ENCODE measurements at regions not wholly inside any gene's neighbourhood (a gene's known extent, or its start where the extent isn't known, plus 50 kb on each side); places are given as distances from the start of the nearest gene placed in this dataset.
"Not testable (repeated sequence)": the region's sequence is repeated elsewhere in the genome, so short reads cannot be mapped to it uniquely, and the experiment has no call there.

GRCh38 chr1:192516776-192517297 lies 58.7 kb upstream of the RGS1 start:
- Histone ChIP-seq H3K27ac (ENCODE audit: low read length) (peak overlapping the region; percentile 87), H3K4me1 (ENCODE audit: low read length) (peaks cover 82% of the 10 kb centered on the region)

GRCh38 chr1:192517716-192518355 lies 57.7 kb upstream of the RGS1 start:
- Histone ChIP-seq H3K4me3 (ENCODE audit: low read length) (peak overlapping the region; percentile 62), H3K4me2 (ENCODE audit: low read length) (peak overlapping the region; percentile 76), H3K9ac (ENCODE audit: low read length) (peak overlapping the region; percentile 68), H3K4me1 (ENCODE audit: low read length) (peaks cover 74% of the 10 kb centered on the region), H3K27ac (ENCODE audit: low read length) (peak overlapping the region; percentile 87)
- H3K9me3 ChIP-seq (ENCODE audit: insufficient read depth, low read length); H4K20me1 ChIP-seq (ENCODE audit: insufficient read depth, low read length); H3K27me3 ChIP-seq (ENCODE audit: low read depth, low read length); H3K79me2 ChIP-seq (ENCODE audit: low read length); H3K36me3 ChIP-seq (replicated peaks; ENCODE audit: low read depth, low read length); H2AFZ ChIP-seq (ENCODE audit: low read depth, low read length): not testable (repeated sequence)

More at GRCh38 chr1:192516776-192517297, 58.7 kb upstream of the RGS1 start:
- H3K9me3 ChIP-seq (ENCODE audit: insufficient read depth, low read length), result no peaks in the 10 kb centered on the region
- no peaks in the 10 kb centered on the region for H4K20me1 ChIP-seq (ENCODE audit: insufficient read depth, low read length)
- no peaks in the 10 kb centered on the region for H3K79me2 ChIP-seq (ENCODE audit: low read length)
- H3K36me3 ChIP-seq (replicated peaks; ENCODE audit: low read depth, low read length), result no peaks in the 10 kb centered on the region
- no peak for TF ChIP-seq CTCF (IDR thresholded peaks at IDR 0.05; ENCODE audit: low read depth, low read length)
- peak; percentile 77; the same call in 1 of the 2 replicates for TF ChIP-seq EZH2phosphoT487 (IDR thresholded peaks at IDR 0.05; ENCODE audit: low read depth)
- H3K4me3 ChIP-seq (ENCODE audit: low read length), result peak overlapping the region; percentile 62
- no peak overlapping the region for H2AFZ ChIP-seq (ENCODE audit: low read depth, low read length)
- H3K9ac ChIP-seq (ENCODE audit: low read length), result peak overlapping the region; percentile 68
- no peaks in the 10 kb centered on the region for H3K27me3 ChIP-seq (ENCODE audit: low read depth, low read length)
- H3K4me2 ChIP-seq (ENCODE audit: low read length), result peak overlapping the region; percentile 76

- no peak for TF ChIP-seq CTCF (IDR thresholded peaks at IDR 0.05; ENCODE audit: low read depth, low read length)
- no peak for TF ChIP-seq EZH2phosphoT487 (IDR thresholded peaks at IDR 0.05; ENCODE audit: low read depth)
- Histone ChIP-seq H3K9ac (ENCODE audit: low read length) (no peak overlapping the region), H3K4me3 (ENCODE audit: low read length) (no peak overlapping the region), H4K20me1 (ENCODE audit: insufficient read depth, low read length) (no peaks in the 10 kb centered on the region), H3K36me3 (replicated peaks; ENCODE audit: low read depth, low read length) (no peaks in the 10 kb centered on the region), H3K79me2 (ENCODE audit: low read length) (no peaks in the 10 kb centered on the region), H2AFZ (ENCODE audit: low read depth, low read length) (no peak overlapping the region), H3K4me2 (ENCODE audit: low read length) (peak overlapping the region; percentile 6; the same call in 1 of the 2 replicates), H3K4me1 (ENCODE audit: low read length) (peaks cover 67% of the 10 kb centered on the region), H3K9me3 (ENCODE audit: insufficient read depth, low read length) (no peaks in the 10 kb centered on the region), H3K27me3 (ENCODE audit: low read depth, low read length) (no peaks in the 10 kb centered on the region), H3K27ac (ENCODE audit: low read length) (peak overlapping the region; percentile 33)
Measured at GRCh38 chr1:192518700-192519099, 56.9 kb upstream of the RGS1 start.

- Histone ChIP-seq H3K27ac (ENCODE audit: low read length) (no peak overlapping the region), H3K36me3 (replicated peaks; ENCODE audit: low read depth, low read length) (no peaks in the 10 kb centered on the region), H2AFZ (ENCODE audit: low read depth, low read length) (no peak overlapping the region), H3K4me2 (ENCODE audit: low read length) (0 out of 2 replicates have a peak overlapping the region, but pooled peaks have one; percentile 2), H3K4me3 (ENCODE audit: low read length) (no peak overlapping the region), H3K9ac (ENCODE audit: low read length) (no peak overlapping the region), H3K27me3 (ENCODE audit: low read depth, low read length) (no peaks in the 10 kb centered on the region), H3K79me2 (ENCODE audit: low read length) (no peaks in the 10 kb centered on the region), H4K20me1 (ENCODE audit: insufficient read depth, low read length) (no peaks in the 10 kb centered on the region), H3K9me3 (ENCODE audit: insufficient read depth, low read length) (no peaks in the 10 kb centered on the region), H3K4me1 (ENCODE audit: low read length) (peaks cover 60% of the 10 kb centered on the region)
- TF ChIP-seq EZH2phosphoT487 (IDR thresholded peaks at IDR 0.05; ENCODE audit: low read depth) (no peak), CTCF (IDR thresholded peaks at IDR 0.05; ENCODE audit: low read depth, low read length) (no peak)
Measured at GRCh38 chr1:192521734-192522133, 53.8 kb upstream of the RGS1 start.

All from OCI-LY3 (cell line).